Heart left ventricle (tissue), 16 donors: ENCODE measurements at regions not wholly inside any gene's neighbourhood (a gene's known extent, or its start where the extent isn't known, plus 50 kb on each side); places are given as distances from the start of the nearest gene placed in this dataset.

Source experiments
- ATAC-seq, 4 donors: fragments of 200-7000 bp; cut with Tn5 transposase; one replicate each; pipeline ENCODE4 v1.9.1; 2020 to 2022; ENCODE audit warnings: moderate library complexity in 4 of 4, mild to moderate bottlenecking in 3 of 4, moderate number of reproducible peaks in 1 of 4
- DNase-seq, 5 donors: peaks; one replicate each; pipeline ENCODE4 v3.0.0-alpha.2; 2020
- H3K27ac ChIP-seq, 12 donors: fragments of 200-600 bp; sonication (generic) in 4 of 12; one replicate each; pipeline versions ENCODE4 v1.5.0 to v1.8.0; 2016 to 2022; ENCODE audit warnings: mild to moderate bottlenecking in 2 of 12
- H3K27me3 ChIP-seq, 9 donors: fragments of 200-600 bp; sonication (generic) in 2 of 9; one replicate each; pipeline versions ENCODE4 v1.5.1 to v1.8.0; 2016 to 2022; ENCODE audit warnings: mild to moderate bottlenecking in 3 of 9
- H3K36me3 ChIP-seq, 9 donors: fragments of 200-600 bp; sonication (generic) in 2 of 9; one replicate each; pipeline versions ENCODE4 v1.5.0 to v1.8.0; 2018 to 2022; ENCODE audit warnings: mild to moderate bottlenecking in 2 of 9
- H3K4me1 ChIP-seq, 12 donors: fragments of 200-600 bp; sonication (generic) in 4 of 12; one replicate each; pipeline versions ENCODE4 v1.5.0 to v1.8.0; 2016 to 2022; ENCODE audit warnings: mild to moderate bottlenecking in 3 of 12
- H3K4me3 ChIP-seq, 12 donors: fragments of 200-600 bp; sonication (generic) in 4 of 12; one replicate each; pipeline versions ENCODE4 v1.5.0 to v1.8.0; 2017 to 2022; ENCODE audit warnings: mild to moderate bottlenecking in 9 of 12, moderate library complexity in 4 of 12
- H3K9me3 ChIP-seq, 12 donors: fragments of 200-600 bp; sonication (generic) in 4 of 12; one replicate each; pipeline versions ENCODE4 v1.5.0 to v1.8.0; 2016 to 2022; ENCODE audit warnings: mild to moderate bottlenecking in 1 of 12
- CTCF ChIP-seq, 12 donors: fragments of 200-600 bp; sonication (generic) in 4 of 12; IDR thresholded peaks; one replicate each; pipeline versions ENCODE4 v1.5.0 to v1.8.0; 2018 to 2022; ENCODE audit warnings: antibody characterized with exemption in 12 of 12, mild to moderate bottlenecking in 5 of 12
- POLR2A ChIP-seq, 2 donors: fragments of 450-650 bp; IDR thresholded peaks; one replicate each; pipeline ENCODE4 v1.6.1; 2017; ENCODE audit warnings: antibody characterized with exemption in 2 of 2, mild to moderate bottlenecking in 2 of 2, moderate library complexity in 2 of 2
- WGBS, 4 donors: extraction: QIAGEN DNeasy Blood & Tissue Kit in 2 of 4; methylation state at CpG; one replicate each; pipeline versions ENCODE4 v1.1.5 to v1.1.7; 2013 to 2018; 5-methylcytosine and 5-hydroxymethylcytosine counted together
- intact Hi-C, 10 donors: fragments of 100-400 bp; cut with DNase I; formaldehyde crosslinking; loops; one replicate each; pipeline versions ENCODE4 v1.11.1 to v1.14.2; 2022
- donor health status: ischemic (EF 13 %, LVEDD 7.1; RV severe dilation, severe dysfunction).
- donor health status: healthy with polysubstance abuse.
- donor health status: DM: no; HTN: yes; CAD: no.
- donor health status: DM: no; HTN: no; CAD: no.
- donor health status: ischemic (EF 25% LVEDD 6.9; RV normal size, moderate dysfunction).
- donor health status: ischemic (EF 25% LVEDD 5.7; RV mildly dilated, moderate dysfunction).
- donor health status: healthy.
- donor health status: DM: yes; HTN: yes; CAD: no.
- donor health status: ischemic (EF 35%, LVEDD 5.7; RV mildly dilated, moderate dysfunction).
- donor health status: nonischemic (EF 11% LVEDD 7.7; RV severe dilation, severe dysfunction).
- donor health status: DM: yes; HTN: yes; CAD: no.
- donor health status: PGD.
- donor health status: ischemic (EF 29% LVEDD 5.4; RV normal size, mild dysfunction).
- donor health status: nonischemic (EF 23%, LVEDD 6.1; RV moderate dilation, normal function).

- no peak for TF ChIP-seq POLR2A (IDR thresholded peaks at IDR 0.05)
- no peak for TF ChIP-seq CTCF (IDR thresholded peaks at IDR 0.05)
- Histone ChIP-seq H3K36me3 (no peaks in the 10 kb centered on the region), H3K27ac (no peak overlapping the region), H3K27me3 (no peaks in the 10 kb centered on the region), H3K9me3 (no peaks in the 10 kb centered on the region), H3K4me1 (no peaks in the 10 kb centered on the region), H3K4me3 (no peak overlapping the region)
- intact Hi-C loops = no loop called here
- DNase-seq (no peak), ATAC-seq (no peak)
- 46 to 62% (median 51%) methylated on average over 5 of the region's 5 CpGs for WGBS, 4 donors
Observed at GRCh38 chr7:52413051-52413450, 622.4 kb upstream of the POM121L12 start.

- intact Hi-C loops = no loop called here
- Histone ChIP-seq H3K27me3 (no peaks in the 10 kb centered on the region), H3K36me3 (no peaks in the 10 kb centered on the region), H3K9me3 (no peaks in the 10 kb centered on the region), H3K27ac (no peak overlapping the region), H3K4me3 (no peak overlapping the region), H3K4me1 (no peaks in the 10 kb centered on the region)
- no peak for ATAC-seq
- DNase-seq = no peak
- no peak for TF ChIP-seq POLR2A (IDR thresholded peaks at IDR 0.05)
- WGBS, 4 donors = 81 to 85% (median 83%) methylated on average over 4 of the region's 4 CpGs
Observed at GRCh38 chr7:52410032-52410431, 625.4 kb upstream of the POM121L12 start.

GRCh38 chr7:52406808-52407207, 628.6 kb upstream of the POM121L12 start:
- H3K9me3 ChIP-seq = no peaks in the 10 kb centered on the region
- WGBS, 4 donors = 79 to 84% (median 83%) methylated on average over 6 of the region's 6 CpGs
- TF ChIP-seq POLR2A (IDR thresholded peaks at IDR 0.05) = no peak
- no peak for TF ChIP-seq CTCF (IDR thresholded peaks at IDR 0.05)
- DNase-seq (no peak), ATAC-seq (no peak)
- no peaks in the 10 kb centered on the region for H3K36me3 ChIP-seq
- intact Hi-C loops = no loop called here
- H3K4me1 ChIP-seq = no peaks in the 10 kb centered on the region
- H3K27ac ChIP-seq = no peak overlapping the region
- no peak overlapping the region for H3K4me3 ChIP-seq
- no peaks in the 10 kb centered on the region for H3K27me3 ChIP-seq

GRCh38 chr7:52382731-52383130, 652.7 kb upstream of the POM121L12 start:
- Histone ChIP-seq H3K4me3 (no peak overlapping the region), H3K4me1 (no peaks in the 10 kb centered on the region), H3K9me3 (peaks cover 0 to 29% (median 0%) of the 10 kb centered on the region in 12 donors), H3K27me3 (no peaks in the 10 kb centered on the region), H3K36me3 (no peaks in the 10 kb centered on the region), H3K27ac (no peak overlapping the region)
- intact Hi-C loops = loop anchor here in 1 of 10 donors (10.0 kb wide), 1 partner anchor 62 kb away; no protein-coding TSS in a partner anchor
- TF ChIP-seq CTCF (IDR thresholded peaks at IDR 0.05) (no peak), POLR2A (IDR thresholded peaks at IDR 0.05) (no peak)
- DNase-seq (no peak), ATAC-seq (no peak)
- WGBS, 4 donors = 76 to 89% (median 84%) methylated on average over 3 of the region's 3 CpGs

- H3K27me3 ChIP-seq = no peaks in the 10 kb centered on the region
- ATAC-seq (no peak), DNase-seq (no peak)
- H3K4me1 ChIP-seq = no peaks in the 10 kb centered on the region
- H3K27ac ChIP-seq = no peak overlapping the region
- no peak for TF ChIP-seq CTCF (IDR thresholded peaks at IDR 0.05)
- no peak for TF ChIP-seq POLR2A (IDR thresholded peaks at IDR 0.05)
- no peak overlapping the region for H3K4me3 ChIP-seq
- WGBS, 4 donors = 84 to 86% (median 85%) methylated on average over 4 of the region's 4 CpGs
- intact Hi-C loops = no loop called here
- H3K9me3 ChIP-seq = peaks cover 0 to 21% (median 0%) of the 10 kb centered on the region in 12 donors
- no peaks in the 10 kb centered on the region for H3K36me3 ChIP-seq
Observed at GRCh38 chr7:52369922-52370321, 665.5 kb upstream of the POM121L12 start.
